Trophoblast cell (in vitro differentiated cells and primary cell): ENCODE measurements at regions not wholly inside any gene's neighbourhood (a gene's known extent, or its start where the extent isn't known, plus 50 kb on each side); places are given as distances from the start of the nearest gene placed in this dataset.

Experiments
- DNase-seq, 2 donors: peaks; one replicate each; pipeline ENCODE4 v3.0.0-alpha.2; 2016
- H2AFZ ChIP-seq: 2 replicates; pipeline ENCODE4 v1.6.1; 2013; ENCODE audit warnings: low read length, moderate library complexity, mild to moderate bottlenecking; ENCODE audit not compliant: insufficient read depth, poor library complexity
- H2AK5ac ChIP-seq: 2 replicates; pipeline ENCODE4 v1.6.1; 2013; ENCODE audit warnings: mild to moderate bottlenecking, low read length
- H2BK120ac ChIP-seq: 2 replicates; pipeline ENCODE4 v1.6.1; 2013; ENCODE audit warnings: low read length, mild to moderate bottlenecking, moderate library complexity; ENCODE audit not compliant: insufficient read depth, poor library complexity
- H2BK12ac ChIP-seq: 2 replicates; pipeline ENCODE4 v1.6.1; 2013; ENCODE audit warnings: mild to moderate bottlenecking, low read length, moderate library complexity
- H2BK5ac ChIP-seq: 2 replicates; pipeline ENCODE4 v1.6.1; 2013; ENCODE audit warnings: low read length, low read depth, moderate library complexity, mild to moderate bottlenecking; ENCODE audit not compliant: poor library complexity
- H3K14ac ChIP-seq: 2 replicates; pipeline ENCODE4 v1.6.1; 2013; ENCODE audit warnings: mild to moderate bottlenecking, low read length
- H3K18ac ChIP-seq: 2 replicates; pipeline ENCODE4 v1.6.1; 2013; ENCODE audit warnings: mild to moderate bottlenecking, low read length
- H3K23ac ChIP-seq: 2 replicates; pipeline ENCODE4 v1.6.1; 2013; ENCODE audit warnings: low read length
- H3K27ac ChIP-seq: 2 replicates; pipeline ENCODE4 v1.5.1; 2013; ENCODE audit warnings: low read depth, mild to moderate bottlenecking, inconsistent platforms, low read length, moderate library complexity
- H3K27me3 ChIP-seq: 2 replicates; pipeline ENCODE4 v1.6.1; 2013; ENCODE audit warnings: inconsistent platforms, mild to moderate bottlenecking, low read length, moderate library complexity; ENCODE audit not compliant: insufficient read depth
- H3K36me3 ChIP-seq, 2 experiments: 1 replicate in 1 of 2; 2 replicates in 1 of 2; pipeline ENCODE4 v1.6.1; 2013; ENCODE audit warnings: low read length in 2 of 2, mild to moderate bottlenecking in 2 of 2, moderate library complexity in 1 of 2; ENCODE audit not compliant: insufficient read depth in 2 of 2, control insufficient read depth in 1 of 2
- H3K4ac ChIP-seq: 2 replicates; pipeline ENCODE4 v1.6.1; 2013; ENCODE audit warnings: low read depth, mild to moderate bottlenecking, low read length, moderate library complexity
- H3K4me1 ChIP-seq, 2 experiments: 1 replicate in 1 of 2; 2 replicates in 1 of 2; pipeline ENCODE4 v1.6.1; 2013; ENCODE audit warnings: low read length in 2 of 2, mild to moderate bottlenecking in 2 of 2, moderate library complexity in 1 of 2; ENCODE audit not compliant: insufficient read depth in 2 of 2, control insufficient read depth in 1 of 2
- H3K4me2 ChIP-seq: 2 replicates; pipeline ENCODE4 v1.6.1; 2013; ENCODE audit warnings: inconsistent platforms, mild to moderate bottlenecking, low read length, moderate library complexity
- H3K4me3 ChIP-seq: 2 replicates; pipeline ENCODE4 v1.5.1; 2013; ENCODE audit warnings: mild to moderate bottlenecking, low read depth, low read length, inconsistent platforms
- H3K79me1 ChIP-seq: one replicate; pipeline ENCODE4 v1.6.1; 2013; ENCODE audit warnings: low read length
- H3K79me2 ChIP-seq: 2 replicates; pipeline ENCODE4 v1.6.1; 2013; ENCODE audit warnings: low read length, mild to moderate bottlenecking; ENCODE audit not compliant: control insufficient read depth, insufficient read depth, poor library complexity
- H3K9ac ChIP-seq: 2 replicates; pipeline ENCODE4 v1.6.1; 2013; ENCODE audit warnings: mild to moderate bottlenecking, low read length
- H3K9me3 ChIP-seq: 2 replicates; pipeline ENCODE4 v1.6.1; 2013; ENCODE audit warnings: low read depth, mild to moderate bottlenecking, control low read depth, inconsistent platforms, low read length; ENCODE audit not compliant: insufficient read depth
- H4K12ac ChIP-seq: 2 replicates; pipeline ENCODE4 v1.6.1; 2013; ENCODE audit warnings: low read depth, mild to moderate bottlenecking, low read length, moderate library complexity
- H4K8ac ChIP-seq: 2 replicates; pipeline ENCODE4 v1.6.1; 2013; ENCODE audit warnings: low read depth, mild to moderate bottlenecking, low read length, moderate library complexity
- H4K91ac ChIP-seq: one replicate; pipeline ENCODE4 v1.6.1; 2013; ENCODE audit warnings: low read depth, mild to moderate bottlenecking, low read length, moderate library complexity
- WGBS: extraction: QIAGEN DNeasy Blood & Tissue Kit; methylation state at CpG from one replicate; pipeline ENCODE4 v1.1.7; 2013; ENCODE audit warnings: missing lambda C conversion rate; ENCODE audit not compliant: insufficient read length, insufficient coverage; ENCODE audit errors: extremely low coverage; 5-methylcytosine and 5-hydroxymethylcytosine counted together

- Histone ChIP-seq H3K79me1 (no peaks in the 10 kb centered on the region), H4K8ac (no peak overlapping the region), H3K23ac (no peak overlapping the region), H2BK12ac (no peak overlapping the region), H3K9ac (no peak overlapping the region), H4K91ac (no peak overlapping the region), H2AFZ (no peak overlapping the region), H3K4me1 (no peaks in the 10 kb centered on the region), H3K27ac (no peak overlapping the region), H3K36me3 (no peaks in the 10 kb centered on the region), H2BK120ac (no peak overlapping the region), H3K4me2 (no peak overlapping the region), H3K4me3 (no peak overlapping the region), H3K4ac (no peak overlapping the region), H3K18ac (no peak overlapping the region), H2AK5ac (no peak overlapping the region), H3K79me2 (no peaks in the 10 kb centered on the region), H3K9me3 (no peaks in the 10 kb centered on the region), H3K14ac (no peak overlapping the region), H4K12ac (no peak overlapping the region), H2BK5ac (no peak overlapping the region), H3K27me3 (no peaks in the 10 kb centered on the region)
- no CpG with 5 or more reads among the region's 3 CpGs for WGBS
- DNase-seq: no peak
Measured at GRCh38 chr12:16984484-16984883, 378.5 kb upstream of the LMO3 start.

GRCh38 chr12:16972923-16973770 is 367.2 kb upstream of the LMO3 start:
- no peak overlapping the region for H2AFZ ChIP-seq
- H3K4me2 ChIP-seq: no peak overlapping the region
- no peaks in the 10 kb centered on the region for H3K4me1 ChIP-seq
- no peak overlapping the region for H3K27ac ChIP-seq
- H4K12ac ChIP-seq: no peak overlapping the region
- no peak overlapping the region for H3K4ac ChIP-seq
- H3K79me2 ChIP-seq: no peaks in the 10 kb centered on the region
- H3K79me1 ChIP-seq: no peaks in the 10 kb centered on the region
- H3K23ac ChIP-seq: no peak overlapping the region
- DNase-seq: no peak
- H2BK12ac ChIP-seq: no peak overlapping the region
- no peak overlapping the region for H2AK5ac ChIP-seq
- no peak overlapping the region for H2BK5ac ChIP-seq
- no peak overlapping the region for H4K91ac ChIP-seq
- no peaks in the 10 kb centered on the region for H3K36me3 ChIP-seq
- H4K8ac ChIP-seq: no peak overlapping the region
- no peaks in the 10 kb centered on the region for H3K9me3 ChIP-seq
- H3K27me3 ChIP-seq: no peaks in the 10 kb centered on the region
- H3K4me3 ChIP-seq: peak overlapping the region; percentile 23
- H2BK120ac ChIP-seq: no peak overlapping the region
- no peak overlapping the region for H3K18ac ChIP-seq
- WGBS: no CpG with 5 or more reads among the region's 5 CpGs
- no peak overlapping the region for H3K14ac ChIP-seq
- H3K9ac ChIP-seq: no peak overlapping the region

DNA sequence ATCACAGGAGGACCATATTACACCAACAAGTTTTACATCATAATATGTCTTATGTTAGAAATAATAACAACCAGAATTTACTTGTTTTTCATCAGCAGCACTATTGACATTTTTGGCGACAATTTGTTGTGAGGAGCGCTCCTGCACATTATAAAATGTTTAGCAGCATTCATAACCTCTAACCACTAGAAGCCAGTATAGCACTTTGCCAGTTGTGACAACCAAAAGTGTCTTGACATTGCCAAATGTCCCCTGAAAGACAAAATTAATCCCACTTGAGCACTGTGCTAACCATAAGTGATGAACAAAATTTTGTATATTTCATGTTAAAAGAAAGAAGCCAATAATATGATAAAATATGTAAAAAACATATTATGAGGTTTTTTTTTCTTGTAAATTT is 356.9 kb upstream of the LMO3 start:
- no CpG with 5 or more reads among the region's 2 CpGs for WGBS
- no peak for DNase-seq
- no peaks in the 10 kb centered on the region for H3K79me2 ChIP-seq
- H3K4ac ChIP-seq: no peak overlapping the region
- H3K18ac ChIP-seq: no peak overlapping the region
- H2BK120ac ChIP-seq: no peak overlapping the region
- no peak overlapping the region for H4K91ac ChIP-seq
- H3K27ac ChIP-seq: no peak overlapping the region
- H3K36me3 ChIP-seq: no peaks in the 10 kb centered on the region
- H3K79me1 ChIP-seq: no peaks in the 10 kb centered on the region
- H3K4me2 ChIP-seq: no peak overlapping the region
- no peaks in the 10 kb centered on the region for H3K27me3 ChIP-seq
- H3K4me1 ChIP-seq: no peaks in the 10 kb centered on the region
- H3K4me3 ChIP-seq: no peak overlapping the region
- no peak overlapping the region for H3K14ac ChIP-seq
- no peak overlapping the region for H2BK5ac ChIP-seq
- no peak overlapping the region for H4K12ac ChIP-seq
- no peak overlapping the region for H4K8ac ChIP-seq
- no peak overlapping the region for H3K9ac ChIP-seq
- no peaks in the 10 kb centered on the region for H3K9me3 ChIP-seq
- no peak overlapping the region for H2AFZ ChIP-seq
- no peak overlapping the region for H2BK12ac ChIP-seq
- H3K23ac ChIP-seq: no peak overlapping the region
- no peak overlapping the region for H2AK5ac ChIP-seq

DNA sequence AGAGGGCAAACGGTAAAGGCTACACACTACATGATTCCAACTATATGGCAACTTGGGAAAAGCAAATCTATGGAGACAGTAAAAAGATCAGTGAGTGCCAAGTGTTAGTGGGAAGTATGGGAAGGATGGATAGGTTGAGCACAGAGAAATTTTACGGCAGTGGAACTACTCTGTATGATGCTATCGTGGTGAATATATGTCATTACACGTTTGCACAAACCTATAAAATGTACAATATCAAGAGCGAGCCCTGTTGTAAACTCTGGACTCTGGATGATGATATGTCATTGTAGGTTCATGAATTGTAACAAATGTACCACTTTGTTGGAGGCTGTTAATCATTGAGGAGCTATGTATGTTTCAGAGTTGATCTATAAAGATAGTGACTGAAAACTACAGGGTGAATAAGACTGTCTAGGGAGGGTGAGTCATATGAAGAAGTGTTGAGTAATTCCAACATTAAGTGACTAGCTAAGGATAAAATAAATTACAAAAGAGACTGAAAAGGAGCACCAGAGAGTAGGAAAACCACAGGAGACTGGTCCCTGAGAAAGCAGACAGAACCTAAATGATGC is 349.2 kb upstream of the LMO3 start:
- Histone ChIP-seq H2BK120ac (no peak overlapping the region), H3K9me3 (no peaks in the 10 kb centered on the region), H4K91ac (no peak overlapping the region), H3K4ac (no peak overlapping the region), H3K27me3 (no peaks in the 10 kb centered on the region), H3K9ac (no peak overlapping the region), H3K79me1 (no peaks in the 10 kb centered on the region), H4K12ac (no peak overlapping the region), H2BK12ac (no peak overlapping the region), H2AFZ (no peak overlapping the region), H2AK5ac (no peak overlapping the region), H4K8ac (no peak overlapping the region), H2BK5ac (no peak overlapping the region), H3K36me3 (no peaks in the 10 kb centered on the region), H3K4me2 (no peak overlapping the region), H3K27ac (no peak overlapping the region), H3K14ac (no peak overlapping the region), H3K23ac (no peak overlapping the region), H3K4me3 (no peak overlapping the region), H3K4me1 (no peaks in the 10 kb centered on the region), H3K79me2 (no peaks in the 10 kb centered on the region), H3K18ac (no peak overlapping the region)
- no CpG with 5 or more reads among the region's 5 CpGs for WGBS
- peak; percentile 0 to 64 for DNase-seq
